HG03280 (cell line): ENCODE measurements at regions not wholly inside any gene's neighbourhood (a gene's known extent, or its start where the extent isn't known, plus 50 kb on each side); places are given as distances from the start of the nearest gene placed in this dataset.

Experiments
- ATAC-seq: cut with Tn5 transposase; IDR thresholded peaks from one replicate; pipeline ENCODE4 v1.9.1; 2021; ENCODE audit warnings: mild to moderate bottlenecking, moderate library complexity; ENCODE audit not compliant: unreplicated experiment

DNA sequence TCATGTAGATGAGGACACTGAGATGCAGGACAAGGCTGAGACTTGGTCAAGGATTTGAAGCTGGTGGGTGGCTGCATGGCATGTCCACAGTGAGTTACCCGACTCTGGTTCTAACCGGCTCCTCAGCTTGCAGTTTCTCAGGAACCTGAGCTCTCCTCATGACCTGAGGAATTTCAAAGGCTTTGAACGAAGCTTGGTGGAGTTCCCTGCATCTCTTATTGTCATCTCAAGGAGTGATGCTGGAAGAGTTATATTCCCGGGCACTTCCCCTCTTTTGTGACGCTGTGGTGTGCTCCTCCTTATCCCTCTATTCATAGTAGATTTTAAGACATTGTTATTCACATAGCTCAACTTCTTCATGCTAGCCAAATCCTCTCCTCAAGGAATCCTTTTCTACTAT is 500.1 kb upstream of the HTR2A start:
- no peak for ATAC-seq

DNA sequence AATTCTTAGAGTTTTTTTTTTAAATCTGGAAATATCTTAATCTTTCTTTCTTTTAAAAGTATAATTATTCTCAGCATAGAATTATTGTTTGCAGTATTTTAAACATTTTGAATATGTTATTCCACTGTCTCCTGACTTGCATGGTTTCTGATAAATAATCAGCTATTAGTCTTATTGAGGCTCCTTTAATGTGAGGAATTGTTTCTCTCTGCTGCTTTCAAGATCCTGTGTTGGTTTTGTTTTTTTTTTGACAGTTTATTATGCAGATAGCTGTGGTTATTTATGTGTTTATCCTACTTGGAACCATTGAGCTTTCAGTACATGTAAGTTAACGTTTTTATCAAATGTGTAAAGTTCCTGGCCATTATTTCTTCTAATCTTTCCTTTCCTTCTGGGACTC is 477.9 kb upstream of the HTR2A start:
- no peak for ATAC-seq

- no peak for ATAC-seq
These were observed 475.9 kb upstream of the HTR2A start for GRCh38 chr13:47372751-47373150.

GRCh38 chr13:47351798-47352197 is 454.9 kb upstream of the HTR2A start:
- no peak for ATAC-seq

DNA sequence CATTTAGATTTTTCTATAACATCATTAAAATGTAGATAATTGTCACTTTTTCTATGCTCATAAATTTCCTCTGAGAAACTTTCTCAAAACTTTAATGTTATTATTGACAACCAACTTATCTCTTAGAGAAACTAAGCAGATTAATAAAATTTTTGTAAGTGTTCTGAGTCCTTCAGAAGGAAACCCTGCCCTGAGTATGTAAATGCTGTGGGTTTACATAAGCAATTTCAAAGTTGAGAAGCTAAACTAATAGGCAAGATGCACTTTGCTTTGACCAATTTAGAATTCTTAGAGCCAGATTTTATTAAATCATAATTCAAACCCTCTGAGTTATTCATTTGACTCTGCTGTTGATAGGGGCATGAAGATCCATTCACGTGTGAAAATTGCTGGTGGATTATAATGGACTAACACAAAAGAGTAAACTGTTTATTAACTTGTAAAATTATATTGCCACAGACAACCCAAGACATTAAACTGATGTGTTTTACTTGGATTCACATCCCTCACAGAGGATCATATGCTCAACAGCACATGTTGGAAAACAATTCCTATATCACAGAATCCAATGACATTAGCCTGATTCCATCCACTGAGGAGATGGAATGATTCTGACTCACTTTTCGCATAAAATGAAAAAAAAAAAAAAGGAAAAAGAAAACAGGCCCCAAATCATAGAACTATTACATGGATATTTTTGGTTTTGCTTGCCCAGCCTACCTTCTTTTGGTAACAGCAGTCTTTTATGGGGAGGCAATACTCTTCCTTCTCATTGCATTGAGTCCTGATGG is 453.7 kb upstream of the HTR2A start:
- no peak for ATAC-seq

DNA sequence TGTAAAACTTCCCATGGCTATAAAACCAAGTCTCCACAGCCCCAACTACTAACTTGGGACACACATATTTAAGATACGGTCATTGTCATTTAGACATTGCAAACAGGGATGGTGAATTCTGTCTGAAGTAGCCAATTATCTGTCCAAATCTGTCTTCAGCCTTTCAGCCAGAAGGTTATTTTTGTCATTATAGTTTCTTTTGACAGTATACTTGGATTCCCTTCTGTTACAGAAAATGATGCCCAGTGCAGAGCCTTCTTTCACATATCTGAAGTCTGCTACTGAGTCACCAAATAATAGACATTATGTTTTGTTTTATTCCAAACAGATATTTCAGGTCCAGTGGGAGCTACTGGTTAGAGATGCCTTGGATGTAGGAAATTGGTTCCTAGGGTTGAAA is 452.4 kb upstream of the HTR2A start:
- no peak for ATAC-seq

DNA sequence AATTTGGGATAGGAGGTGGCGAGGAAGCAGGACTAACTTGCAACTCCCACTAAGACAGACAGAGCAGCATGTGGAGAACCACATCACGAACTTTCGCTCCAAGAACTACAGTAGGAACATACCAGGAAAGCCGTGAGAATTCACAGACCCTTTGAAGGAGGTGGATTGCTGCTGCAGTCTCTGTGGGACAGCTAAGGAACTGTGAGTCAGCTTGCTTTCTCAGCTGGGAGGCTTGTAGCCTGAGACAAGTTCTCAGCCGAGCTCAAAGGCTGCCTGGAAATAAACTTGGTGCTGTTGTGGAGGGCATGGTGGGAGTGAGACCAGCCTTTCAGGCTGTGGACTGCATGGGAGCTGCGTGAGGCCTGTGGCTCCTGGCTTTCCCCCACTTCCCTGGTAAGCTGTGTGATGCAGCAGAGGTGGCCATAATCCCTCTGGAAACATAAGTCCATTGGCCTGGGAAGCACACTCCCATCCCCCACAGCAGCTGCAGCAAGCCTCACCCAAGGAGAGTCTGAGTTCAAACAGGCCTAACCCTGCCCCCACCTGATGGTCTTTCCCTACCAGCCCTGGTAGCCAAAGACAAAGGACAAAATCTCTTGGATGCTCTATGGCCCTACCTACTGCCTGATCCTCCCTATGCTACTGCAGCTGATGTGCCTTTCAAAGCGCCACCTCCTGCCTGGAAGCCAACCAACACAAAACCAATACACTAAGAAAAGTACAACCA is 441.1 kb upstream of the HTR2A start:
- no peak for ATAC-seq

DNA sequence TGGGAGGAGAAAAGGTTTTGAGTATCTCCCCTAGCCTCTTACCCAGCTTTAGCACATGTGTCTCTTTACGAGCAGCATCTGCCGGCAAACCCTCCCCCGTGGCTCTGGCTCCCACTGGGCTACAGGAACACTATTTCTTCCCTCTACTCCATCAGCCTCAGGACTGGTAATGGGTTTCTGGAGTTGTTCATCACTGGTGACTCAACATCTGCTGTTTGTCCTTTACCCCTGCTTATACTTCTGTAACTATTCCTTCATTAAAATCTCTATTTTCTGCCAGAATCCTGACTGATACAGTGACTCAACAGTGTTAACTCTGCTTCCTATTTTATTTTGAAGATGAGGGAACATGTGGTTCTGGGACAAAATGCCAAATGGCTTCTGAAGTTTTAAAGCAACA is 437.3 kb upstream of the HTR2A start:
- ATAC-seq = no peak

GRCh38 chr13:47332149-47332548 is 435.3 kb upstream of the HTR2A start:
- no peak for ATAC-seq

- ATAC-seq = no peak
These were observed 433.2 kb upstream of the HTR2A start for GRCh38 chr13:47330031-47330430.

GRCh38 chr13:47327861-47328260 is 431.0 kb upstream of the HTR2A start:
- ATAC-seq = no peak

- ATAC-seq = no peak
These were observed 429.2 kb upstream of the HTR2A start for GRCh38 chr13:47326061-47326460.

DNA sequence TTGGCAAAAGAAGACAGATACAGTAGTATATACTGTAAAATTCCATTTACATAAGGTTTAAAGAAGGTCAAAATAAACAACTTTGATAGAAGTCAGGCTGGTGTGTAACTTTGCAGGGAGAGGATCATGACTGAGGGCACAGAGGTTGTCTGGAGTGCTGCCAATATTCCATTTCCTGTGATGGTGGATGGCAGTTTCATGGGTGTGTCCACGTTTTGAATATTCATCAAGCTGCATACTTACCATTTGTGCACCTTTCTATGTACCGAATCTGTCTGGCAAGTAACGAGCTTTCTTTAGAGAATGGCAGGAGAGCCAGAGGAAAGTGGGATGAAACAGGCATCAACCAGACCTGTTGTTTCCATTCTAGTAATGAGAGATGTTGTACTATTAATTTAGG is 420.5 kb upstream of the HTR2A start:
- ATAC-seq = no peak

- no peak for ATAC-seq
These were observed 413.5 kb upstream of the HTR2A start for GRCh38 chr13:47310401-47310800.

DNA sequence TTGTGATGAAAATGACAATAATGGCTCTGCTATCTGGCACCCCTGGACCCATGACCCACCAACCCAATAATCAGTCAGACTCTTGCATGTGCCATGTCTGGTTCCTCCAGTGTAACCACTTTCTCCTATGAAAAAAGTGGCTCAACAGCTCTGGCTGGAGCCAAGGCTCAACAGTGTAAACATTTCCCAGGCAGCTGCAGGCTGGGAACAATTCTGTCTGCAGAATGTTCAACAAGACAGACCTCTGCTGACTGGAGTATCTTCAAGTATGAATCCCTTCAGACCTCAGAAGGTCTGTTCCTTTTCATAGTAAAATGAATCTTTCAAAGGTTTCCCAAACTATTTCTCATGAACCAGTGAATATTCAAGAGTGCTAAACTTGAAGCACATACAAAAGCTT is 410.1 kb upstream of the HTR2A start:
- no peak for ATAC-seq

DNA sequence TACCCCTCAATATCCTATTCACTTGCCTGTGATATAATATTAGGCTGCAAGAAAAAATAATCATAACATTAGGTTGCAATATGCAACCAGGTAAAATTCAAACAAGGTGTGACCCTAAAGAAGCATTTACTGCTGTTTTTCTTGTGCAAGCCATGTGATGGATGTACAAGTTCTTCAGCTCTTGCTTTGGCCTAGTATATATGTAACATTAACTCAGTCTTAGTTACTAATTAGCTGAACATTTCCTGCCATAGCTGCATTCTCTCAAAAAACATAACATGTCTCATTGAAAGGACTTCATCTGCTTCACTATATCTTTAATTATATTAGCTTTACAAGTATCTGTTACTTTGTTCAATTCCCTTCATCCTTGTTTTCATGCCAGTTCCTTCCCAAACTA is 406.8 kb upstream of the HTR2A start:
- no peak for ATAC-seq

DNA sequence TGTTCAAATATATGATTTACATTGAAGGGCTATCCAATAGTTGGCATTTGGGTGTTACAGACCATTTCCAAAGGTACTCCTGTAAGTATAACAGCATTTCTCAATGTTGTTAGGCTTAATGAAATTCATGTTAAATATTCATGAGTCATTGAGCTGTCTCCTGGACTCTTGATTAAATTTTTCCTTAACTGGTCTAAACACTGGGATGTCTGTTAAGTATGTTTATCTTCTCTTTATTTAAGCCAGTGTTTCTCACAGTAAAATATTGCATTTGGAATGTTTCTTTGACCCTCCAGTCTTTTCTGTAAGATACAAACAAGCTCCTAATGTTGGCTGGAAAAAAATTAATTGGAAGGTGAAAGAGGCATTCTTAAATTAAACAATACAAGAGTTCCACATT is 402.5 kb upstream of the HTR2A start:
- no peak for ATAC-seq

DNA sequence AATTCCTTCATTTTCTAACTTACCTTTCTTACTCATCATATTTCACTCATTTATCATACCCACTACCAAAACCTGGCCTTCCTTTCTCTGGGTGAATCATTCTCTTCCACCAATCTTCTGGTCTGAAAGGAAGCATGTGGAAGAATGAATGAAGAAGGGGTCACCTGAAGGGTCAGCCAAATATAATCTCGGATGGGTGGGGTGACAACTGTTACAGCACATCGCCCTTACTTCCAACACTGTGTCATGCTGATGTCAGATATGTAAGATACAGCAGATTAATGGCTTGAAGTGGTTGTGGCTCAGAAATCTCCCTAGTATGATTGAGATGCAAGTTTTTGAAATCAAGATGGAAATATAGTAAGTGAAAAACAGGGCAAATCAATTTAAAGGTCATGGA is 401.7 kb upstream of the HTR2A start:
- ATAC-seq = no peak

GRCh38 chr13:47294691-47295090 is 397.8 kb upstream of the HTR2A start:
- ATAC-seq = no peak

GRCh38 chr13:47291107-47291656 is 394.3 kb upstream of the HTR2A start:
- ATAC-seq = no peak

DNA sequence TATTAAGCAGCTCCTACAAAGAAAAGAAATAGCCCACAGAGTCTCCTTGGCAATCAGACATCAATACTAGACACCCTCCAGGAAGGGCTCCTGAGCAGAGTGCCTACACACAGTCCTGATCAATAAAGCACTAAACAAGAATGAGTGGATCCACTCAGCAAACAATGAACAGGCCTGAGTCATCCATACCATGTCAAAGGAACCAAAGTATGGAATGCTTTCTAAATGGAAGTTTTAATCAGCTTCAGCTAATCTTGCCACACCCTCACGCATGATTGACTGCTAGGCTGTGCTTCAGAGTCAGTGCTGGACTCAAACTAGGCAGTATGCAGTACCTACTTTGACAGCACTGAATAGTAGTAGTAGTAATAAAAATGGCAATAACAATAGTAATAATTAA is 392.7 kb upstream of the HTR2A start:
- no peak for ATAC-seq

GRCh38 chr13:47288546-47288945 is 391.7 kb upstream of the HTR2A start:
- ATAC-seq = no peak
